ENCODE measurements at regions not wholly inside any gene's neighbourhood (a gene's known extent, or its start where the extent isn't known, plus 50 kb on each side); places are given as distances from the start of the nearest gene placed in this dataset.
"Not testable (repeated sequence)": the region's sequence is repeated elsewhere in the genome, so short reads cannot be mapped to it uniquely, and the experiment has no call there.

DNA sequence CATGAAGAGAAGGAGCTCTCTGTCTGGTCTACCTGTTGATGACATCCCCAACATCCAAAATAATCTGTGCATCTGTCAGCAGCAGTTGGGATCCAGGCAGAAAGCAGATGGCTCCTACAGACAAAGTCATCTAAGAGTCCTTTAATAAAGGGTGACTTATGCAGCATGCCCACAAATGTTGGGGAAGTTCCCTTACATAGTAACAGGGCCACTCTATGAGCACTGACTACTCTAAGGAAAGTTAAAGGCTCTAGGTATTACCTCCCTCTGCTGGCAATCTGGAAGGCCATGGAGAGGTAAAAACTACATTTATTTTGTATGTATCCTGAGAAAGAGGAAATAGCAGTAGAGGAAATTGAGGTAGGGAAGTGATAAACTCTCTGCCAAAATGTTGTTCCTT lies 465.2 kb downstream of the CDY1 start:
- TF ChIP-seq, protein P1, sequence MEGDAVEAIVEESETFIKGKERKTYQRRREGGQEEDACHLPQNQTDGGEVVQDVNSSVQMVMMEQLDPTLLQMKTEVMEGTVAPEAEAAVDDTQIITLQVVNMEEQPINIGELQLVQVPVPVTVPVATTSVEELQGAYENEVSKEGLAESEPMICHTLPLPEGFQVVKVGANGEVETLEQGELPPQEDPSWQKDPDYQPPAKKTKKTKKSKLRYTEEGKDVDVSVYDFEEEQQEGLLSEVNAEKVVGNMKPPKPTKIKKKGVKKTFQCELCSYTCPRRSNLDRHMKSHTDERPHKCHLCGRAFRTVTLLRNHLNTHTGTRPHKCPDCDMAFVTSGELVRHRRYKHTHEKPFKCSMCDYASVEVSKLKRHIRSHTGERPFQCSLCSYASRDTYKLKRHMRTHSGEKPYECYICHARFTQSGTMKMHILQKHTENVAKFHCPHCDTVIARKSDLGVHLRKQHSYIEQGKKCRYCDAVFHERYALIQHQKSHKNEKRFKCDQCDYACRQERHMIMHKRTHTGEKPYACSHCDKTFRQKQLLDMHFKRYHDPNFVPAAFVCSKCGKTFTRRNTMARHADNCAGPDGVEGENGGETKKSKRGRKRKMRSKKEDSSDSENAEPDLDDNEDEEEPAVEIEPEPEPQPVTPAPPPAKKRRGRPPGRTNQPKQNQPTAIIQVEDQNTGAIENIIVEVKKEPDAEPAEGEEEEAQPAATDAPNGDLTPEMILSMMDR (IDR thresholded peaks at IDR 0.05) = not testable (repeated sequence)
- not testable (repeated sequence) for TF ChIP-seq POLR2A (IDR thresholded peaks at IDR 0.05)
